SKM-1 treated with dmso at 0.1 percent for 144 hours (cell line): ENCODE measurements at regions not wholly inside any gene's neighbourhood (a gene's known extent, or its start where the extent isn't known, plus 50 kb on each side); places are given as distances from the start of the nearest gene placed in this dataset.

Experiments used
- DNase-seq: peaks from one replicate; lab custom pipeline; 2025; ENCODE audit not compliant: unreplicated experiment; lab: John Stamatoyannopoulos, UW

DNA sequence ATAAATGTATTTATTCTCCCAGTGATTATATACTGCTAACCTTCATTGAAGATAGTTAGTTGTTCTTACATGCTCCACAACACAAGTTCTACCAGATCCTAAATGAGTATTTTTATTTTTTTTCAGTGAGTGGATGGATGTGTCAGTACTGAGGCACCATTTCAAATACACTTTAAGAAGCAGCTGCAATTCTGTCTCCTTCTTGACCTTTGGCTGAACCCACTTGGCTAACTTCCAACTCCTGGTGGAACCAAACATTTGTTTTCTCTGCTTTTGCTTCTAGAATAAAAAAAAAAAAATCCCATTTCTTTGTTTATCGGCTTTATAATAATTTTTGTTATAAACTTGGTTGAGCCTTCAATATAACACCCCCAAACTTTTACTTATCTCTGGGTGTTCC lies 458.3 kb upstream of the MAP3K7 start:
- DNase-seq: no peak

DNA sequence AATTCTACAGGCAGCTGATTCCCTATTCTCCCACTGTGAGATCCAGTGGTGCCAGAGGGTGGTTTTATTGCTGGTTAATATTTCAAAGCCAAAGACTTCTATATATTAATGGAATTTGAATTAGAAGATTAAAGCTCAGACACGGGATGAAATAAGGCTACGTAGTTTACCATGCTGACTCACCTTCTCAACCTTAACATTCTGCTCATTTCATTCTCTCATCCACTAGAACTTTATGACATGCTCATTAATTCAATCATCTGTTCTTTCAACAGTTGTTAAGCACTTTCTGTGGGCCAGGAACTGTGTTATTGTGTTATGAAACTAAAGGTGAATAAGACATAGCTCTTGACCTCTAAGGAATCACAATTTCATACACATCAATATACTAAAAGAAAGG lies 456.9 kb upstream of the MAP3K7 start:
- DNase-seq: no peak

DNA sequence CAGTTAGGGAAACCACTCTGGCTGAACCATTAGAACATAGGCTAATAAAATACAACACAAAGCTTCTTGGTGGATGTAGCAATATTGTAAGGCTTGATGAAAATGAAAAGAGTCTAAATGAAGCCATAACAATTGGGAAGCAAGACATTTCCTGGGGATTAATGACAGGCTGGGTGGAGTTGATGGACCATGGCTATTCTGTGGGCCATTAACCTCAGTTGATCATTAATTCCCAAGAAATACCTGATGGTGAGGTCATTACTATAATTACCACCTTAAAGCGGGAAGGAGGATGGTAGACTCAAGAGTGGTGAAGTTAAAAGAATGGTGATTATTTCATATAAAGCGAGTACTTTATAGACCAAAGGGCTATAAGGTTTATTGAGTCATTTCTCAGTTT lies 455.8 kb upstream of the MAP3K7 start:
- no peak for DNase-seq

DNA sequence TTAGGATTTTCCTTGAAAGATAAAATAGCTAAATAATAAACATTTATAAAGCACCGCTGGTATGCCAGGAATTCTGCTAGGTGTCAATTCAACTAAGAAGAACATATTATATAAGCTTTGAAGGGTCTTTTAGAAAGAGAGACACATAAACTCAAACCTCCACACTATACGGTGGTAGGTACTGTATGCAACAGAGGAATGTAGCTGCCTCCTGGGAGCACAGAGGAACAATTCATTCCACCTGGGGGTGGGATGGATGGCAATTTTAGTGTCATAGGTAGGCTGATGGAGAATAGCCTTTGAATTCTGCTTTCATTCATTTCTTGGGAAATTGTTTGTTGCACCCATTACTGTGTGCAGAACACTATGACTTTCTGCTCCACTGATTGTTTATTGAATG lies 447.1 kb upstream of the MAP3K7 start:
- no peak for DNase-seq

DNA sequence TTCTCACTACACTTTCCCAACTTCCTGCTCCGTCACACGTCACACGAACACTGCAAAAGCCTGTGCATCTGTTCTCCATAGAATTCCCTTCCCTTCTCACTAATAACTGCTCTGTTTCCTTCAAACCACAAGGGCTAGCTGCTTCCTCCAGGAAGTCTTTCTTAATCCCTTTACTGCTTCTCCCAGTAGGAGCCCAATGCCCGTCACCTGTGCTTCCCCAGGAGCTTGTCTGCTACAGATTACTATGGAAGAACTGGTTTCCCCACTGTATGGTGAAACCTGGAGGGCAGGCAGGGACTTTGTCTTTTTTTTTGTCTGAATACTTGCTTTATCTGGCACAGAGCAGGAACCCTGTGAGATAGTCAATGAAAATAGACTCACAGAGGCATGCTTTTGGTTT lies 444.7 kb upstream of the MAP3K7 start:
- DNase-seq: no peak

DNA sequence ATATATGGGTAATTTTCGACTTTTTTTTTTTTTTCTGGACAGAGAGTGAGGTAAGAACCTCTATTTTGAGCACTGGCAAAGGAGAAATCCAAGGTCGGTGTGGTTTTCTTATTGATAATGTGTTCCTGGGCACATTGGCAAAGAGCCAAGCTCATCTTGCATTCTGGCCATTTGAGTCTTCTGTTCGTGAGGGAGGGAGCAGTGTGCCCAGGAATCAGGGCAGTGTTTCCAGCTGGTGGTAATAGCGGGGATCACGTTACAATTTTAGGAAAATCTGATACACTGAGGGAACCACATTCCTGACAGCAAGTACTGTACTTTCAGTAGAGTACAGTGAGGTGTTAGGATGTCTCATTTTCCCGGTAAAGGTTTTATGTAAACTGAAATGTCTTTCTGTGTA lies 442.3 kb upstream of the MAP3K7 start:
- no peak for DNase-seq

DNA sequence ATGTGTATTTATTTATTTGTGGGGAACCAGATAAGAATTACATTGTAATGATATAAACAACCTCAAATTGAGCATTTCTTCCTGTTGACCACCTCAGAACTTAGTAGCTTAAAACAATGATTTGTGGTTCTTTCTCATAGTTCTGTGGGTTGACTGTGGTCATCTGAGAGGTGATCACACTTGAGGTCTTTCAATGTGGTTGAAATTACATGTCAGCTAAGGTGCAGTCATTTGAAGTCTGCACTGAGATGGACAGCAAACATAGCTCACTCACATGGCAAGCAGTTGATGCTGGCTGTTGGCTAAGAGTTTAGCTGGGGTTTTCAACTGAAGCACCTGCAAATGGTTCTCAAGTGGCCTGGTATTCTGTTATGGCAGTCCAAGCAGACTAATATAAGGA lies 436.7 kb upstream of the MAP3K7 start:
- DNase-seq: no peak

DNA sequence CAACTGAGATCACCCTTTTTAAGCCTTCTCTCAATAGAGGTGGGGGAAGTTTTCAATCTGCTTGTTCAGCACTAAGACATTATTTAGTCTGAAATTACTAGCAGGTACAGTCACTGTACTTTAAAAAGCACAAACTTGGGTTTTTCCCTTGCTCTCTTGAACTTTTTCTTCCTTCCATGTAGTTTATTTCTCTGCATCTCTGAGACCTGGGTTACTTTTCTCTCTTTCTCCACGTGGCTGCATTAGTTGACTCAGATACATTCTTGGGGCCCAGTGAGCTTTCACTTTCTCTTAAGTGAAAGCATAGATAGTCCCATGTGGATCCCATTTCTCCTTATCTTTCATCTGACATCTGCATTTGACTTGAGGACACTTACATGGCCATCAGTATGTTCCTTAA lies 433.9 kb upstream of the MAP3K7 start:
- DNase-seq: no peak

DNA sequence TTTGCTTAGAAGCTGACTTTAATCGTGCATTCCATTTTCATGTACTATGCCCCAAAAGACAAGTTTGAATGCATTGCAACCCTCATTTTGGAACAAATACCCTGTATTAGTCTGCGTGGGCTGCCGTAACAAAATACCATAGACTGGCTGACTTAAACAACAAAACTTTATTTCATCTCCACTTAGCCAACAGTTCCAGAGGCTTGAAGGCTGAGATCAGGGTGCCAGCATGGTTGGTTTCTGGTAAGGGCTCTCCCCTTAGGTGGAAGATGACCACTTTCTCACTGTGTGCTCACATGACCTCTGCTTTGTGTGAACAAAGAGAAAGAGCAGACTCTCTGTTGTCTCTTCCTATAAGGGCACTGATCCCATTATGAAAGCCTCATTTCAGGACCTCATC lies 431.7 kb upstream of the MAP3K7 start:
- no peak for DNase-seq

DNA sequence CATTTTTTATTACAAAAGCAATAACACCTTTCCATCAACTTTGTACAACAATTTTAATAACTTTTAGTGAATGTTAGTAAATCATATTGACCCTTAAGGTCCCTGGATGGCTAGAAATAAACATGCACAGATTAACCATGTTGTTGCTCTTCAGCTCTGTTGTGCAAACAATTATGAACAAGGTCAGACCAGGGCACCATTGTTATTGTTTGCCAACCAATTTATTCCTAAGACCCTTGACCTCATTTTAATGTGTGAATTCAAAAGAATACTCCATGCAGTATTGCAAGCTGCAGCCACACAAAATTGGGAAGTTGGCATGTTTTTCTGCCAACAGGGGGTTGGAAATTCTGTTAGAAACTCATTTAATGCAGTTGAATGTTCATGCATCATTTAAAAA lies 426.6 kb upstream of the MAP3K7 start:
- no peak for DNase-seq

DNA sequence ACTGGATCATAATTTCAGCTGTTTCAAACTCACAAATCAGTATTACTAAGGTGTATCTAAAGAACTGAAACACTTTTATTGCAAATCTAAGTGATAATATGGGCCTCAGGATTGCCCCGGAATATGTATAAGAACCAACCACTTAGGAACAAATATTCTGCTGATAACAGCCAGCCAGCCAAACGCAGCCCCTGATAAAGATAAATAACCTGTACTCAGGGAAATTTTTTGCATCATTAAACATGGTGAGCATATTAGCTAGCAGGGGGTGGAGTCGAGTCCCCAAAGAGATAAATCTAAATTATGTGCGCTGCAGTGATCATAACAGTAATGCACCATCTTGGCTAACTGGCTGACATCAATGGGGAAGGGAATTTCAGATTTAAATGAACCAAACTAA lies 410.2 kb upstream of the MAP3K7 start:
- DNase-seq: no peak

DNA sequence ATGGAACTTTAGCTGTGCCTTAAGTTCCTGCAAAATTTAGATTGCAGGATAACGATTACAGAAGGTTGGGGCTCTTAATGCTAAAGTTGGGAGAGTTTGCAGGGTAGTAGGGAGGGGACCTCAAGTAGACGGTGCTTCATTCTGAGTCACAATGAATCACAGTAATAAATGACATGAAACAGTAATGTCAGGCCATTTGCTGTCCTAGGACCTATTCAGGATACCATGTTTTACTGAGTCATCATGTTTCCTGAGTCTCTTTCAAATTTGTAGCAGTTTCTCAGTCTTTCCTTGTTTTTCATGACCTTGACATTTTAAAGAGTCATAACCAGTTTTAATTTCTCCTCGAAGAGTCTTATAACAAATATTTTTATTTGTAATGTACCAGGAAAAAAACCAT lies 406.9 kb upstream of the MAP3K7 start:
- no peak for DNase-seq

DNA sequence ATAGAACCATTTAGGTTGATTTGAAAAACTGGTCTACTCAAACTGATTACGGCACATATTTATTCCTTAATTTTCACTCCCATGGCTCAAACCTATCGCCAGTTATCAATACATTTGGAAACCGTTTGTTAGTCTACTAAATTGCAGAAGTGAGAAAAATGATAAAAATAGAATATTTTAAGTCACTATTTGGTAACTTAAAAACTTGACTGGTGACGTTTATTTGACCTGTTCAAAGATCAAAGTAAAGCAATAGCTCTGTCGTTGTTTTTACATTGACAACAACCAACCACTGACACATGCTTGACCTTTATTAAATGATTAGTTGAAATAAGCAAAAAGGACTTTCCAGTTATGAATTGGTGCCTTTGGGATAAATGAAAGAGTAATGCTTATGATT lies 402.9 kb upstream of the MAP3K7 start:
- DNase-seq: no peak

DNA sequence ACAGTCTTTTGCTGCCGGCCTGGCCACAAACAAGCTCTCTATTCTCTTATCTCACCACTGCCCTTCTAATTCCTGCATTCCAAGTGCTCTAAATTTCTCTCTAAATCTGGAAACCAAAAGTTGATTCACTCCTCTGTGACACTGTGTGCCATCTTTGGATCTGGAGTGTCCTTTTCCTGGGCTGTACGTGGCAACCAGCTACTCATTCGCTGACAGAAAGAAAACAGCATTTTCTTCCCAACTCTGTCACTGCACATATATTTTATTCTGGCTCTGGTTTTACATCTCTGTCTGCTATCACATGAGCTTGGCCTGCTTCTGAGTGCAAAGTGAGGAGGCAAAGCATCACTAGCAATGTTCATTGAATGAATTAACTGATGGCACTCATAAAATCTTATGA lies 397.2 kb upstream of the MAP3K7 start:
- DNase-seq: no peak

DNA sequence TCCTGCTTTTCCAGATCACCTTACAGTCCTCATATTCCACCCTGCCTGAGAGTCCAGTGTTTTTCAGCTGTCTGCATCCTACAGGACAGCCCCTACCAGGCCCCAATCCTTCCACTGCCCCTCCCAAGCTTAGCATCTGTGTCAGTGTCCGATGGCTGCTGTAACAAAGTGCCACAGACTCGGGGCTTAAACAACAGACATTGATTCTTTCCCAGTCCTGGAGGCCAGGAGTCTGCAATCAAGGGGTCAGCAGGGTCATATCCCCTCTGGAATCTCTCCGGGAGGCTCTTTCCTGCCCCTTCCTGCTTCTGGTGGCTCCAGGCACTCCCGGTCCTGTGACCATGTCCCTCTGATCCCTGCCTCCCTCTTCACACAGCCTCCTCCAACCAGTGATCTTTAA lies 396.6 kb upstream of the MAP3K7 start:
- no peak for DNase-seq

DNA sequence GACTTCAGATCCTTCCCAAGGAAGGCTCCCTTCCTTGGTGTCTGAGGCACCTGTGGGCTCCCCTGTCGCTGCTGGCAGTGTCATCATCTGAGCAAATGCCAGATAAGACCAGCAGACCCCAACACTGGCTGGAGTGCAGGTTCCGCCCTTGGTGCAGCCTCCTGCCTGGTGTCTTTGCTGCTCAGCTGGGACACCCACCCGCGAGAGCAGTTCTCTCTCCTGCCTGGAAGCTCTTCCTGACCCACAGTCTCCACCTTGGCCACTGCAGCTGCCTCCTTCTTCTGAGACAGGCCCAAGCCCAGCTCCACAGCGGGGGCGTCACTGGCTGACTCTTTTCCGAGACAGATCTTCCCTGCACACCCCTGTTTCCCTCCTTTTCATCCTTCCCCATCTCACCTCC lies 395.7 kb upstream of the MAP3K7 start:
- no peak for DNase-seq

DNA sequence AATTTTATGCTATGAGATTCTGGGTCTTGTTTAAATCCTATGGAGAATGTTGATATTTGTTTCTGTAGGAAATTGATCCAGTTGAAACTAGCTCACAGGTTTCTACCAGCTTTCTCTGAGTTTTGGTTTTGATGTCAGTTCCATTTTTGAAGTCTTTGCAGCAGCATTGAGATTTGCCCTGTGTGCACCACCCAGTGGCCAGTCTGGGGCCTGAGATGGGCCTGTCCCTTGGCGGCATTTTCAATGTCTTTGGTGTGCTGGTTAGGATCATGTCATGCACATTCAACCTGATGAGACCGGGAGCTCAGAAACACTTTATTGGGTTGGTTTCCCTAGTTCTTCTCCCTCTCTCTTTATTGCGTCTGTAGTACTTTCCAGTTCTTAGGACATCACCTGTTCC lies 395.2 kb upstream of the MAP3K7 start:
- DNase-seq: no peak

DNA sequence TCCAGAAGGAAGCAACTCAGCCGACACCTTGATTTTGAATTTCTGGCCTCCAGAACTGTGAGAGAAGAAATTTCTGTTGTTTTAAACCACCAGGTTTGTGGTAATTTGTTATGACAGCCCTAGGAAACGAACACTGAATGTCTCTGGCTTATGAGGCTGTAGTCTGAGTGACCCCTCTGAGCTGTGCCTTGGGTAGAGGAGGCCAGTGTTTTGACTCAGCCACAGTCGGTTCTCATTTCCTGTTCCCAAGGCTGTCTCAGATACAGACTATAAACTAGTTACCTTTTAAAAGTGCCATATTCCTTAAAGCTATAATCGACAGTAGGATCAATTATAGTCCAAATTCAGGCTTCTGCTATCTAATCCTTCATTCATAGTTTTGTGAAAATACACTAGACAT lies 391.2 kb upstream of the MAP3K7 start:
- no peak for DNase-seq

DNA sequence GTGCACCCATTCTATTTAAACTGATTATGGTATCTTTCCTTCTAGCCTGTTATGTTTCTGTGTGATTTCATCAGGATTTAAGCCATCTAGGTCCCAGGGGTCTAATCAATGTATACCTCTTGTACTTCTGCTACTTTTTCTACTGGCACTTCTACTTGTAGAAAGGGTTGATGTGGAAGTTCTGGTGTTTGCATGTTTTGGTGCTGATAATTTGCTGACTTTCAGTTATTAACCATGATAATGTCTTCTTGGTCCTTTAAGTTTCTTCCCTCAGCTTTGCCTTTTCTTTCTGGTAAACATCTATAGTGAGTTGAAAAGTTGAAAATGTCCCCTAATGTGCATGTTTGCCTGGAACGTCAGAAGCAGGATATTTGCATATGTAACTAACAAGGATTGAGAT lies 390.6 kb upstream of the MAP3K7 start:
- DNase-seq: no peak

DNA sequence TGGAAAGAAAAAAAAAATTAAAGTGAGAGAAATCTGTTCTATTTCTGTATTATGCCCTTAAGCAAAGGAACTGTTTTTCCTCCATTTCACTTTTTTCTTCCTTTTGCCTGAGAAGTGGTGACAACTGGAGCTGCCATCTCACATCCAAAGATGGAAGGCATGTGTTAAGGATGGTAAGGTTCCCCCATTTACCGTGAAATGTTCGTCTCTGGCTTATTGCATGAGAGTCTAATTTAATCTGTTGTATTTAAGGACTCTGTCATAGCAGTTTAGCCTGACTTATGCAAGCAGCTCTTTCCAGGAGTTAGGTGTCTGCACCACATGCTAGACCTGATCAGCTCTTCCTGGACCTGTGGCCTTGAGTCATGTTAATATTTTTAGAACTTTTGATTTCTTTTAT lies 389.5 kb upstream of the MAP3K7 start:
- DNase-seq: no peak

DNA sequence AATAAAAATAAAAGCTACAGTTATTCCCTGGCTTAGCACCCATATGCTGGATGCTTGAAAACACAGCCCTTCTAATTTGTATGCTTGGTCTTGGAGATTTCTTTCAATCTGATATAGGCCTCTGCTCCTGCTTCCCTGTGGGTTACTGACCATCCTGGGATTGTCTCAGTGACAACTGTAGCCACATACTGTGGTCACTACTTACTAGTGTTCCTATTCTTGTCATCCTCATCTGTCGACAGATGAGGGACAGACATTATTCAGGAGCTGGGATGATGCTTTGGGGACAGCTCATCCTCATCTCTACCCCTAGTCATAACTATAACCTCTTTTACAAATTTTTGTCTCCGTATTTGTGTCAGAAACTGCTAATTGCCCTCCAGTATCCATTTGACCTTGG lies 388.9 kb upstream of the MAP3K7 start:
- DNase-seq: no peak

DNA sequence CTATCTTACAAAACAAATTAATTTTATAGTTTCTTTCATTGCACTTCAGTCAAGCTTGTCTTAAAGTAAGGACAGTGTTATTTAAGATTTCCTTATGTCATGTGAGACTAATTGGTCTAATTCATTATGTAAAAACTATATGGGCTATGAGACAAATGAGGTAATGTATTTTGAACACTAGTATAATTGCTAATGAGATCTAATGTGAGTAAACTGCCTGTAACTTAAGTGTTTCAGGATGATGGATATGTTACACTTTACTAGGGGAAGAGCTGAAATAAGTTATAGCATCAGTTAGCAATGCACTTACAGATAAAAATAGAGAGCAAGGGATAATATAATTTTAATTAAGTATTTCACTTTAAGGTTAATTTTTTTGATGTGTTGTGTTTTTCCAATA lies 386.3 kb upstream of the MAP3K7 start:
- no peak for DNase-seq

DNA sequence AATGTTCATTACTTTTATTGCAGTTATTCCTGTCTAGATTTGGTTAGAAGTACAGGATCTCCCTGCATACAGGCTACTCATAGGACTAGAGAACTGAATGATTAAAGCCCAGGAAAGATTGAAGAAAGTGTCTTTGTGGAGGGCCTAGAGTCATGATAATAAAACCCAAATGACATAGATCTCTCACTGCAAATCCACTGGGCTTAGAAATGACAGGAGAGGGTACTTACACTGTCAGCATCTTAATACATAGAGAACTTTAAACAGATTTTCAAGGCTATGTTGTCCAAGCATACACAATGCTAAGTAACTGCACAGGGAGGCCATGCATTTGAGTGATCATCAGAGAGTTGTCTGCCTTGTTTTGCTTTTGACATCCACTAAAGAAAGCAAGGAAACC lies 383.8 kb upstream of the MAP3K7 start:
- DNase-seq: no peak

DNA sequence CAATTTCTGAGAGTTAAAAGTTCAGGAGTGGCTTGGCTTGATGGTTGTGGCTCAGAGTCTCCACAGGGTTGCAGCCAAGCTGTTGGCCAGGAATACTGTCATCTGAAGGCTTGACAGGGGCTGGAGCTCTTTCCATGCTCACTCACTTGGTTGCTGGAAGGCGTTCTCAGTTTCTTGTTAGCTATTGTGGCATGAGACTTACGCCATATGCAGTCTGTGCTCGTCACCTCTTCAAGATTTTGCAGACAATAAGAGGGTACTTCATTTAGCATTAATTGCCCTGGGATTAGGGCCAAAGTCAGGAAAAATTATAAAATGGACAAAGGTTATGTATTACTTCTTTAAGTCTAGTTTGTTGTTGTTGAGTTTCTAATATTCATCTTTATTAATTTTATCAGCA lies 380.6 kb upstream of the MAP3K7 start:
- DNase-seq: no peak
